ENCODE measurements at regions not wholly inside any gene's neighbourhood (a gene's known extent, or its start where the extent isn't known, plus 50 kb on each side); places are given as distances from the start of the nearest gene placed in this dataset.
A peak's percentile ranks its signal among the peaks of the same experiment; 100 is the strongest.
"Not testable (repeated sequence)": the region's sequence is repeated elsewhere in the genome, so short reads cannot be mapped to it uniquely, and the experiment has no call there.

- H3K9me3 Mint-ChIP-seq: no peaks in the 10 kb centered on the region
- DNase-seq (ENCODE audit: low spot score in 2 of 2) (no peak), ATAC-seq (no peak)
- no peaks in the 10 kb centered on the region for H3K36me3 Mint-ChIP-seq
- H3K27ac Mint-ChIP-seq: no peak overlapping the region
Measured at GRCh38 chr2:238713198-238713826, 134.6 kb upstream of the TWIST2 start.

GRCh38 chr2:238714038-238714528 is 133.8 kb upstream of the TWIST2 start:
- Mint-ChIP-seq H3K9me3 (no peaks in the 10 kb centered on the region), H3K36me3 (no peaks in the 10 kb centered on the region), H3K27ac (no peak overlapping the region)
- DNase-seq (ENCODE audit: low spot score in 2 of 2): no peak
- no peak for ATAC-seq

GRCh38 chr2:238716171-238716570 is 131.7 kb upstream of the TWIST2 start:
- ATAC-seq (no peak), DNase-seq (ENCODE audit: low spot score in 2 of 2) (no peak)
- Mint-ChIP-seq H3K36me3 (no peaks in the 10 kb centered on the region), H3K9me3 (no peaks in the 10 kb centered on the region), H3K27ac (no peak overlapping the region)

- ATAC-seq: no peak
- no peak for DNase-seq (ENCODE audit: low spot score in 2 of 2)
- H3K9me3 Mint-ChIP-seq: no peaks in the 10 kb centered on the region
Measured at GRCh38 chr2:238716585-238716984, 131.3 kb upstream of the TWIST2 start.

GRCh38 chr2:238717084-238717483 is 130.8 kb upstream of the TWIST2 start:
- DNase-seq (ENCODE audit: low spot score in 2 of 2) (no peak), ATAC-seq (no peak)
- Mint-ChIP-seq H3K9me3 (no peaks in the 10 kb centered on the region), H3K27ac (no peak overlapping the region), H3K36me3 (peaks cover 0 to under 1% of the 10 kb centered on the region in 2 donors)

More at GRCh38 chr2:238716585-238716984, 131.3 kb upstream of the TWIST2 start:
- Mint-ChIP-seq H3K36me3 (no peaks in the 10 kb centered on the region), H3K27ac (no peak overlapping the region)

- Mint-ChIP-seq H3K9me3 (no peaks in the 10 kb centered on the region), H3K27ac (no peak overlapping the region), H3K36me3 (peaks cover 0 to 6% of the 10 kb centered on the region in 2 donors)
- ATAC-seq (no peak), DNase-seq (ENCODE audit: low spot score in 2 of 2) (no peak)
Measured at GRCh38 chr2:238719641-238720040, 128.2 kb upstream of the TWIST2 start.

GRCh38 chr2:238720232-238720672 is 127.6 kb upstream of the TWIST2 start:
- Mint-ChIP-seq H3K27ac (no peak overlapping the region), H3K36me3 (peaks cover 0 to 6% of the 10 kb centered on the region in 2 donors), H3K9me3 (no peaks in the 10 kb centered on the region)
- DNase-seq (ENCODE audit: low spot score in 2 of 2) (peak in 1 of 2 donors; percentile 73), ATAC-seq (peak; percentile 45 to 74)

- peaks cover 0 to 6% of the 10 kb centered on the region in 2 donors for H3K36me3 Mint-ChIP-seq
- DNase-seq (ENCODE audit: low spot score in 2 of 2): no peak
- H3K27ac Mint-ChIP-seq: no peak overlapping the region
- no peak for ATAC-seq
- no peaks in the 10 kb centered on the region for H3K9me3 Mint-ChIP-seq
Measured at GRCh38 chr2:238722181-238722580, 125.7 kb upstream of the TWIST2 start.

- no peak overlapping the region for H3K27ac Mint-ChIP-seq
Measured at GRCh38 chr2:238722883-238723282, 125.0 kb upstream of the TWIST2 start.

GRCh38 chr2:238723740-238724320 is 124.1 kb upstream of the TWIST2 start:
- not testable (repeated sequence) for H3K27ac Mint-ChIP-seq; DNase-seq (ENCODE audit: low spot score in 2 of 2); H3K36me3 Mint-ChIP-seq; H3K9me3 Mint-ChIP-seq
- peak in 1 of 2 donors; percentile 40 for ATAC-seq

More at GRCh38 chr2:238722883-238723282, 125.0 kb upstream of the TWIST2 start:
- H3K9me3 Mint-ChIP-seq: no peaks in the 10 kb centered on the region
- ATAC-seq (no peak), DNase-seq (ENCODE audit: low spot score in 2 of 2) (no peak)
- H3K36me3 Mint-ChIP-seq: peaks cover 0 to 6% of the 10 kb centered on the region in 2 donors

GRCh38 chr2:238724728-238725127 is 123.2 kb upstream of the TWIST2 start:
- H3K9me3 Mint-ChIP-seq: no peaks in the 10 kb centered on the region
- peaks cover 0 to 6% of the 10 kb centered on the region in 2 donors for H3K36me3 Mint-ChIP-seq
- ATAC-seq (no peak), DNase-seq (ENCODE audit: low spot score in 2 of 2) (no peak)
- H3K27ac Mint-ChIP-seq: no peak overlapping the region

GRCh38 chr2:238725298-238725697 is 122.6 kb upstream of the TWIST2 start:
- DNase-seq (ENCODE audit: low spot score in 2 of 2) (no peak), ATAC-seq (no peak)
- H3K36me3 Mint-ChIP-seq: peaks cover 0 to 6% of the 10 kb centered on the region in 2 donors
- no peak overlapping the region for H3K27ac Mint-ChIP-seq
- H3K9me3 Mint-ChIP-seq: no peaks in the 10 kb centered on the region

GRCh38 chr2:238726670-238727584 is 121.0 kb upstream of the TWIST2 start:
- ATAC-seq (no peak), DNase-seq (ENCODE audit: low spot score in 2 of 2) (no peak)
- H3K9me3 Mint-ChIP-seq: peaks cover 0 to 5% of the 10 kb centered on the region in 2 donors
- H3K27ac Mint-ChIP-seq: no peak overlapping the region
- H3K36me3 Mint-ChIP-seq: peaks cover 0 to 6% of the 10 kb centered on the region in 2 donors

GRCh38 chr2:238727585-238728329 is 120.1 kb upstream of the TWIST2 start:
- Mint-ChIP-seq H3K9me3 (peaks cover 0 to 5% of the 10 kb centered on the region in 2 donors), H3K27ac (no peak overlapping the region)
- DNase-seq (ENCODE audit: low spot score in 2 of 2): no peak

GRCh38 chr2:238728330-238729260 is 119.3 kb upstream of the TWIST2 start:
- H3K27ac Mint-ChIP-seq: no peak overlapping the region
- ATAC-seq (no peak), DNase-seq (ENCODE audit: low spot score in 2 of 2) (no peak)
- H3K36me3 Mint-ChIP-seq: no peaks in the 10 kb centered on the region
- H3K9me3 Mint-ChIP-seq: peaks cover 0 to 5% of the 10 kb centered on the region in 2 donors

More at GRCh38 chr2:238727585-238728329, 120.1 kb upstream of the TWIST2 start:
- H3K36me3 Mint-ChIP-seq: no peaks in the 10 kb centered on the region
- ATAC-seq: no peak
